SK-N-SH (cell line): ENCODE measurements at regions not wholly inside any gene's neighbourhood (a gene's known extent, or its start where the extent isn't known, plus 50 kb on each side); places are given as distances from the start of the nearest gene placed in this dataset.

Experiments
- CTCF ChIA-PET: fragments of 300-600, 350-600 bp; formaldehyde crosslinking; extraction: SDS; loops from one replicate; lab custom pipeline; 2021; lab: Yijun Ruan, JAX
- POLR2A ChIA-PET: fragments of 350-600 bp; sonication (Branson Sonifier 250); formaldehyde crosslinking; extraction: SDS; loops from one replicate; lab custom pipeline; 2020; ENCODE audit warnings: antibody characterized with exemption, inconsistent platforms; lab: Yijun Ruan, JAX
- DNase-seq: peaks from one replicate; pipeline ENCODE4 v3.0.0; 2012
- H2AFZ ChIP-seq: fragments of 200-600 bp; sonication (generic); 2 replicates; pipeline ENCODE4 v1.8.1; 2016; ENCODE audit warnings: antibody characterized with exemption, mild to moderate bottlenecking, low read depth
- H3F3A ChIP-seq: fragments of 200-600 bp; sonication (generic); replicated peaks from 2 replicates; pipeline ENCODE3; 2016; ENCODE audit warnings: antibody characterized with exemption, mild to moderate bottlenecking; ENCODE audit not compliant: insufficient read depth
- H3K27ac ChIP-seq, 2 experiments: fragments of 200-500 bp in 1 of 2; fragments of 200-600 bp in 1 of 2; sonication (Bioruptor generic) in 1 of 2; sonication (generic), shearing (Covaris generic) in 1 of 2; 2 replicates each; pipeline versions ENCODE4 v1.5.1 to v1.6.1; 2014 to 2016; ENCODE audit warnings: low read depth in 2 of 2, inconsistent platforms in 1 of 2, low read length in 1 of 2, mild to moderate bottlenecking in 1 of 2, mixed read lengths in 1 of 2
- H3K27me3 ChIP-seq: fragments of 200-600 bp; sonication (generic), shearing (Covaris generic); 2 replicates; pipeline ENCODE4 v1.6.1; 2016; ENCODE audit warnings: mixed run types; ENCODE audit not compliant: insufficient read depth
- H3K36me3 ChIP-seq, 2 experiments: fragments of 200-500 bp in 1 of 2; fragments of 200-600 bp in 1 of 2; sonication (Bioruptor generic) in 1 of 2; sonication (generic) in 1 of 2; replicated peaks in 1 of 2; 2 replicates each; pipeline versions ENCODE3 to v1.5.1; 2014 to 2016; ENCODE audit warnings: low read length in 1 of 2, mild to moderate bottlenecking in 1 of 2; ENCODE audit not compliant: insufficient read depth in 2 of 2, control insufficient read depth in 1 of 2
- H3K4me1 ChIP-seq, 2 experiments: fragments of 200-500 bp in 1 of 2; fragments of 200-600 bp in 1 of 2; sonication (Bioruptor generic) in 1 of 2; sonication (generic), shearing (Covaris generic) in 1 of 2; 2 replicates each; pipeline versions ENCODE4 v1.5.1 to v1.6.1; 2014 to 2016; ENCODE audit warnings: low read depth in 1 of 2, low read length in 1 of 2, mixed run types in 1 of 2; ENCODE audit not compliant: insufficient read depth in 2 of 2, control insufficient read depth in 1 of 2
- H3K4me2 ChIP-seq: fragments of 200-600 bp; sonication (generic), shearing (Covaris generic); 2 replicates; pipeline ENCODE4 v1.6.1; 2017; ENCODE audit warnings: mixed run types
- H3K4me3 ChIP-seq, 2 experiments: fragments of 200-500 bp in 1 of 2; fragments of 200-600 bp in 1 of 2; sonication (Bioruptor generic) in 1 of 2; sonication (generic), shearing (Covaris generic) in 1 of 2; 2 replicates each; pipeline versions ENCODE4 v1.5.1 to v1.8.1; 2014 to 2016; ENCODE audit warnings: low read depth in 2 of 2, inconsistent platforms in 1 of 2, low read length in 1 of 2, mild to moderate bottlenecking in 1 of 2, mixed read lengths in 1 of 2, moderate library complexity in 1 of 2
- H3K79me2 ChIP-seq: fragments of 200-600 bp; sonication (generic); 2 replicates; pipeline ENCODE4 v1.8.1; 2017; ENCODE audit warnings: mild to moderate bottlenecking; ENCODE audit not compliant: insufficient read depth
- H3K9ac ChIP-seq: fragments of 200-600 bp; sonication (generic); 2 replicates; pipeline ENCODE4 v1.6.1; 2017; ENCODE audit warnings: mixed run types
- H3K9me2 ChIP-seq: fragments of 200-600 bp; sonication (generic); 2 replicates; pipeline ENCODE4 v1.6.1; 2017; ENCODE audit warnings: mixed run types
- H3K9me3 ChIP-seq: fragments of 200-600 bp; sonication (generic); 2 replicates; pipeline ENCODE4 v1.6.1; 2017; ENCODE audit warnings: mixed run types, mild to moderate bottlenecking, moderate library complexity
- H4K20me1 ChIP-seq: fragments of 200-600 bp; sonication (generic); 2 replicates; pipeline ENCODE4 v1.6.1; 2017; ENCODE audit warnings: mild to moderate bottlenecking, mixed run types; ENCODE audit not compliant: insufficient read depth
- CHD2 ChIP-seq: fragments of 150-350 bp; IDR thresholded peaks from 2 replicates; pipeline ENCODE4 v1.6.1; 2018; ENCODE audit warnings: low read length; ENCODE audit not compliant: partially characterized antibody
- FOSL2 ChIP-seq: IDR thresholded peaks from 2 replicates; pipeline ENCODE4 v1.4.0; 2012; ENCODE audit warnings: low read depth, mild to moderate bottlenecking, moderate library complexity, borderline replicate concordance
- FOXJ3 ChIP-seq: sonication (generic); formaldehyde crosslinking; IDR thresholded peaks from 2 replicates; pipeline ENCODE4 v1.5.1; 2020; ENCODE audit warnings: mild to moderate bottlenecking, missing genetic modification reagents
- GABPA ChIP-seq: IDR thresholded peaks from 2 replicates; pipeline ENCODE4 v1.4.0; 2012; ENCODE audit warnings: low read depth, mild to moderate bottlenecking
- GATA2 ChIP-seq: sonication (generic); formaldehyde crosslinking; IDR thresholded peaks from 2 replicates; pipeline ENCODE4 v1.5.0; 2020; ENCODE audit warnings: mild to moderate bottlenecking, missing genetic modification reagents
- JUND ChIP-seq: IDR thresholded peaks from 2 replicates; pipeline ENCODE4 v1.4.0; 2012
- MXI1 ChIP-seq: IDR thresholded peaks from 2 replicates; pipeline ENCODE4 v1.6.1; 2012; ENCODE audit warnings: mild to moderate bottlenecking, low read depth, low read length, improper control_type of control experiment
- POLR2AphosphoS5 ChIP-seq: IDR thresholded peaks from 2 replicates; pipeline ENCODE4 v1.6.1; 2012; ENCODE audit warnings: low read depth, low read length
- RAD21 ChIP-seq: IDR thresholded peaks from 2 replicates; pipeline ENCODE4 v1.6.1; 2012; ENCODE audit warnings: mild to moderate bottlenecking, low read length
- RCOR1 ChIP-seq: fragments of 150-350 bp; IDR thresholded peaks from 2 replicates; pipeline ENCODE4 v1.6.1; 2017; ENCODE audit warnings: antibody characterized with exemption, low read length
- RFX5 ChIP-seq: IDR thresholded peaks from 2 replicates; pipeline ENCODE4 v1.6.1; 2012; ENCODE audit warnings: mild to moderate bottlenecking, improper control_type of control experiment, low read length
- SIN3A ChIP-seq: IDR thresholded peaks from 2 replicates; pipeline ENCODE4 v1.6.1; 2012; ENCODE audit warnings: low read depth, mild to moderate bottlenecking, low read length, moderate library complexity, borderline replicate concordance
- SMC3 ChIP-seq: IDR thresholded peaks from 2 replicates; pipeline ENCODE4 v1.6.1; 2012; ENCODE audit warnings: low read depth, low read length, improper control_type of control experiment
- TAF1 ChIP-seq: IDR thresholded peaks from 2 replicates; pipeline ENCODE4 v1.6.1; 2012; ENCODE audit warnings: low read depth, mild to moderate bottlenecking, low read length, moderate library complexity, borderline replicate concordance
- TCF12 ChIP-seq: IDR thresholded peaks from 2 replicates; pipeline ENCODE4 v1.4.0; 2012
- TEAD4 ChIP-seq: IDR thresholded peaks from 2 replicates; pipeline ENCODE4 v1.4.0; 2012; ENCODE audit warnings: mild to moderate bottlenecking, borderline replicate concordance; ENCODE audit not compliant: insufficient read depth
- WGBS: methylation state at CpG from one replicate; pipeline ENCODE4 v1.1.6; 2017; ENCODE audit warnings: low lambda C conversion rate; 5-methylcytosine and 5-hydroxymethylcytosine counted together
- TF ChIP-seq, protein P1 (sequence below): IDR thresholded peaks from 2 replicates; pipeline ENCODE4 v1.4.0; 2012; ENCODE audit warnings: low read depth, borderline replicate concordance
- TF ChIP-seq, protein P2 (sequence below): IDR thresholded peaks from 2 replicates; pipeline ENCODE4 v1.4.0; 2012; ENCODE audit warnings: low read depth
- TF ChIP-seq, protein P3 (sequence below): fragments of 150-350 bp; IDR thresholded peaks from 2 replicates; pipeline ENCODE4 v1.6.1; 2017; ENCODE audit warnings: antibody characterized with exemption, low read length, low read depth, borderline replicate concordance
- TF ChIP-seq, protein P4 (sequence below): fragments of 150-350 bp; IDR thresholded peaks from 2 replicates; pipeline ENCODE4 v1.6.1; 2016; ENCODE audit warnings: mild to moderate bottlenecking, low read depth, low read length

DNA sequence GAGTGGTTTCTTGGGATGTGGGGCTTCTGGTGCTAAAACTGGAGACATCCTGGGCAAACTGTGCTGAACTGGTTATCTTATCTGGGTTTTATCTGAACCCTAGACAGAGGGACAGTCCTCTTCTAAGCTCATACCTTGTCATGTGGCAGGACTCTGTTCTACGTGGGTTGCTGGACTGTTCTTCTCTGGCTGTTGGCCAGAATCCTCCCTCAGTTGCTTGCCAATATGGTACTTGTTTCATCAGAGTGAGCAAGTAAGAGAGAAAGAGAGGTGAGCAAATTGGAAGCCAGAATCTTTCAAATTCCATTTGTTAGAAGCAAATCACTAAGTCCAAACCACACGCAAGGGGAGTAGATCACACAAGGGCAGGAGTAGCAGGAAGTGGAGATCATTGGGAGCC, 291.5 kb upstream of the TBL1XR1 start:
- no peak overlapping the region for H3K27ac ChIP-seq
- no peak for TF ChIP-seq GABPA
- TF ChIP-seq SIN3A = no peak
- no peak for TF ChIP-seq RCOR1
- TF ChIP-seq TCF12 = no peak
- no peak for TF ChIP-seq FOXJ3 (CRISPR knock-in tag)
- no peak for TF ChIP-seq POLR2AphosphoS5
- no peak for TF ChIP-seq TAF1
- no peak for TF ChIP-seq RAD21
- ChIA-PET POLR2A (no interaction called here), CTCF (no interaction called here)
- WGBS = 66% methylated on average over 2 of the region's 2 CpGs
- no peaks in the 10 kb centered on the region for H4K20me1 ChIP-seq
- H3K9me2 ChIP-seq = no peaks in the 10 kb centered on the region
- H3K4me1 ChIP-seq = peaks cover 4 to 18% of the 10 kb centered on the region in 2 experiments; a peak in 3 of 4 replicates
- no peaks in the 10 kb centered on the region for H3F3A ChIP-seq
- no peak overlapping the region for H3K4me2 ChIP-seq
- H3K79me2 ChIP-seq = no peaks in the 10 kb centered on the region
- H2AFZ ChIP-seq = no peak overlapping the region
- no peak overlapping the region for H3K9ac ChIP-seq
- no peak for DNase-seq
- H3K36me3 ChIP-seq = no peaks in the 10 kb centered on the region
- no peaks in the 10 kb centered on the region for H3K27me3 ChIP-seq
- peaks cover 3% of the 10 kb centered on the region; the same call in 1 of the 2 replicates for H3K9me3 ChIP-seq
- H3K4me3 ChIP-seq = no peak overlapping the region

DNA sequence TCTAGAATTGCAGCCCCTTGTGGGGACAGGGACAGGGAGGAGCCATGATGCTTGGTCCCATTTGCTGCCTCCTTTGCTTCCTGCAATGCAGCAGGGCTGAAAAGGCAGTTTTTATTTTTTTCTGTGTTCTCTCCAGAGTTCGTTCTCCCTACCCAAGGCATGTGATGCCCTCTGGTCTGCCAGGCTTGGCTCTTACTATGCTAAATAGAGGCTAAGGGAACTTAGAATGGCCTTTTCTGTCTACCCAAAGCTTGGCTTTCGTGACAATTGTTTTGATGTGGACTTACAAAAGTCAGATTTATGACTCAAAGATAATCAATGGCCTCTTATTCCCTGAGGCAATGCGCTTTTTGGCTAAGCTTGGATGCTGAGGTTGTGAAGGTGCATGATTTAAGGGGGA, 293.3 kb upstream of the TBL1XR1 start:
- no peak overlapping the region for H3K9ac ChIP-seq

More for the DNA sequence above, 293.3 kb upstream of the TBL1XR1 start:
- H3K9me2 ChIP-seq = no peaks in the 10 kb centered on the region
- 90% methylated on average over 3 of the region's 3 CpGs for WGBS
- peak overlapping the region in 1 of 2 experiments; percentile 86; a peak in 2 of 4 replicates for H3K27ac ChIP-seq
- no peaks in the 10 kb centered on the region for H3K27me3 ChIP-seq
- POLR2A ChIA-PET = no interaction called here
- no peak overlapping the region for H3K4me3 ChIP-seq
- H3K4me1 ChIP-seq = peaks cover 4 to 18% of the 10 kb centered on the region in 2 experiments; a peak in 3 of 4 replicates
- CTCF ChIA-PET = no interaction called here
- TF ChIP-seq, protein P1, sequence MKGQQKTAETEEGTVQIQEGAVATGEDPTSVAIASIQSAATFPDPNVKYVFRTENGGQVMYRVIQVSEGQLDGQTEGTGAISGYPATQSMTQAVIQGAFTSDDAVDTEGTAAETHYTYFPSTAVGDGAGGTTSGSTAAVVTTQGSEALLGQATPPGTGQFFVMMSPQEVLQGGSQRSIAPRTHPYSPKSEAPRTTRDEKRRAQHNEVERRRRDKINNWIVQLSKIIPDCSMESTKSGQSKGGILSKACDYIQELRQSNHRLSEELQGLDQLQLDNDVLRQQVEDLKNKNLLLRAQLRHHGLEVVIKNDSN = no peak
- TF ChIP-seq, protein P2, sequence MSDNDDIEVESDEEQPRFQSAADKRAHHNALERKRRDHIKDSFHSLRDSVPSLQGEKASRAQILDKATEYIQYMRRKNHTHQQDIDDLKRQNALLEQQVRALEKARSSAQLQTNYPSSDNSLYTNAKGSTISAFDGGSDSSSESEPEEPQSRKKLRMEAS = no peak
- no peak for TF ChIP-seq SIN3A
- TF ChIP-seq SMC3 = no peak
- TF ChIP-seq TAF1 = no peak
- no peak for TF ChIP-seq RCOR1
- TF ChIP-seq GATA2 (CRISPR knock-in tag) = no peak
- TF ChIP-seq MXI1 = no peak
- TF ChIP-seq, protein P3, sequence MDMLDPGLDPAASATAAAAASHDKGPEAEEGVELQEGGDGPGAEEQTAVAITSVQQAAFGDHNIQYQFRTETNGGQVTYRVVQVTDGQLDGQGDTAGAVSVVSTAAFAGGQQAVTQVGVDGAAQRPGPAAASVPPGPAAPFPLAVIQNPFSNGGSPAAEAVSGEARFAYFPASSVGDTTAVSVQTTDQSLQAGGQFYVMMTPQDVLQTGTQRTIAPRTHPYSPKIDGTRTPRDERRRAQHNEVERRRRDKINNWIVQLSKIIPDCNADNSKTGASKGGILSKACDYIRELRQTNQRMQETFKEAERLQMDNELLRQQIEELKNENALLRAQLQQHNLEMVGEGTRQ = no peak
- no peak for TF ChIP-seq CHD2
- TF ChIP-seq FOXJ3 (CRISPR knock-in tag) = no peak
- TF ChIP-seq RFX5 = no peak
- TF ChIP-seq, protein P4, sequence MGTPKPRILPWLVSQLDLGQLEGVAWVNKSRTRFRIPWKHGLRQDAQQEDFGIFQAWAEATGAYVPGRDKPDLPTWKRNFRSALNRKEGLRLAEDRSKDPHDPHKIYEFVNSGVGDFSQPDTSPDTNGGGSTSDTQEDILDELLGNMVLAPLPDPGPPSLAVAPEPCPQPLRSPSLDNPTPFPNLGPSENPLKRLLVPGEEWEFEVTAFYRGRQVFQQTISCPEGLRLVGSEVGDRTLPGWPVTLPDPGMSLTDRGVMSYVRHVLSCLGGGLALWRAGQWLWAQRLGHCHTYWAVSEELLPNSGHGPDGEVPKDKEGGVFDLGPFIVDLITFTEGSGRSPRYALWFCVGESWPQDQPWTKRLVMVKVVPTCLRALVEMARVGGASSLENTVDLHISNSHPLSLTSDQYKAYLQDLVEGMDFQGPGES = no peak
- no peak for TF ChIP-seq JUND
- TF ChIP-seq TEAD4 = no peak
- no peak for TF ChIP-seq FOSL2
- no peaks in the 10 kb centered on the region for H3K79me2 ChIP-seq
- H4K20me1 ChIP-seq = no peaks in the 10 kb centered on the region
- H3K9me3 ChIP-seq = no peaks in the 10 kb centered on the region
- H3F3A ChIP-seq = no peaks in the 10 kb centered on the region
- H3K36me3 ChIP-seq = no peaks in the 10 kb centered on the region
- H2AFZ ChIP-seq = no peak overlapping the region
- H3K4me2 ChIP-seq = no peak overlapping the region
- DNase-seq = no peak
